IMR-90 (cell line): ENCODE measurements at regions not wholly inside any gene's neighbourhood (a gene's known extent, or its start where the extent isn't known, plus 50 kb on each side); places are given as distances from the start of the nearest gene placed in this dataset.

ENCODE experiments used
- BHLHE40 ChIP-seq: fragments of 150-350 bp; IDR thresholded peaks from 2 replicates; pipeline ENCODE4 v1.6.1; 2016; ENCODE audit warnings: mild to moderate bottlenecking, low read depth, low read length
- CEBPB ChIP-seq: IDR thresholded peaks from 2 replicates; pipeline ENCODE4 v1.6.1; 2012; ENCODE audit warnings: low read depth, low read length, improper control_type of control experiment
- CTCF ChIP-seq: conservative IDR thresholded peaks from 2 replicates; pipeline ENCODE4 v1.5.1; 2012; ENCODE audit warnings: mild to moderate bottlenecking, low read depth, low read length, improper control_type of control experiment
- ELK1 ChIP-seq: fragments of 150-350 bp; IDR thresholded peaks from 2 replicates; pipeline ENCODE4 v1.6.1; 2016; ENCODE audit warnings: low read depth, mild to moderate bottlenecking, low read length, moderate library complexity, borderline replicate concordance
- FOS ChIP-seq: fragments of 150-350 bp; IDR thresholded peaks from 2 replicates; pipeline ENCODE4 v1.6.1; 2016; ENCODE audit warnings: low read depth, low read length
- MAFK ChIP-seq: IDR thresholded peaks from 2 replicates; pipeline ENCODE4 v1.6.1; 2012; ENCODE audit warnings: low read depth, low read length, improper control_type of control experiment
- MAZ ChIP-seq: IDR thresholded peaks from 2 replicates; pipeline ENCODE4 v1.6.1; 2012; ENCODE audit warnings: low read depth, mild to moderate bottlenecking, low read length, improper control_type of control experiment, moderate library complexity, borderline replicate concordance
- NFE2L2 ChIP-seq: fragments of 150-350 bp; IDR thresholded peaks from 2 replicates; pipeline ENCODE4 v1.6.1; 2016; ENCODE audit warnings: low read depth, mild to moderate bottlenecking, low read length
- POLR2A ChIP-seq: IDR thresholded peaks from 2 replicates; pipeline ENCODE4 v1.6.1; 2012; ENCODE audit warnings: mild to moderate bottlenecking, low read depth, low read length
- RAD21 ChIP-seq: IDR thresholded peaks from 2 replicates; pipeline ENCODE4 v1.6.1; 2012; ENCODE audit warnings: low read length, improper control_type of control experiment
- RCOR1 ChIP-seq: IDR thresholded peaks from 2 replicates; pipeline ENCODE4 v1.6.1; 2012; ENCODE audit warnings: mild to moderate bottlenecking, low read length, improper control_type of control experiment; ENCODE audit not compliant: insufficient replicate concordance
- RFX5 ChIP-seq: IDR thresholded peaks from 2 replicates; pipeline ENCODE4 v1.8.0; 2012; ENCODE audit warnings: low read depth, mild to moderate bottlenecking, low read length, moderate library complexity
- SMC3 ChIP-seq: fragments of 150-350 bp; IDR thresholded peaks from 2 replicates; pipeline ENCODE4 v1.6.1; 2016; ENCODE audit warnings: low read depth, mild to moderate bottlenecking, antibody characterized with exemption, low read length, moderate library complexity
- USF2 ChIP-seq: fragments of 150-350 bp; IDR thresholded peaks from 2 replicates; pipeline ENCODE4 v1.6.1; 2017; ENCODE audit warnings: mild to moderate bottlenecking, antibody characterized with exemption, low read length, low read depth

- TF ChIP-seq CTCF: no peak
- TF ChIP-seq POLR2A: no peak
- no peak for TF ChIP-seq USF2
- TF ChIP-seq MAFK: no peak
- TF ChIP-seq MAZ: no peak
- TF ChIP-seq RAD21: no peak
- TF ChIP-seq RCOR1: no peak
- TF ChIP-seq RFX5: no peak
- TF ChIP-seq FOS: no peak
- no peak for TF ChIP-seq CEBPB
- TF ChIP-seq BHLHE40: no peak
- TF ChIP-seq SMC3: no peak
- no peak for TF ChIP-seq NFE2L2
- no peak for TF ChIP-seq ELK1
Observed at GRCh38 chr5:25500635-25501034, 855.9 kb upstream of the CDH10 start.
